ENCODE measurements at regions not wholly inside any gene's neighbourhood (a gene's known extent, or its start where the extent isn't known, plus 50 kb on each side); places are given as distances from the start of the nearest gene placed in this dataset.
"Not testable (repeated sequence)": the region's sequence is repeated elsewhere in the genome, so short reads cannot be mapped to it uniquely, and the experiment has no call there.

- not testable (repeated sequence) for DNase-seq (ENCODE audit: low read depth)
These were observed 279.9 kb downstream of the PLS3 start for GRCh38 chrX:115840729-115841409.

GRCh38 chrX:115850986-115851385 lies 290.0 kb downstream of the PLS3 start:
- DNase-seq (ENCODE audit: low read depth), result not testable (repeated sequence)

GRCh38 chrX:115853260-115853659 lies 292.3 kb downstream of the PLS3 start:
- DNase-seq (ENCODE audit: low read depth), result not testable (repeated sequence)

- not testable (repeated sequence) for DNase-seq (ENCODE audit: low read depth)
These were observed 289.4 kb upstream of the AGTR2 start for GRCh38 chrX:115881170-115881569.

- not testable (repeated sequence) for DNase-seq (ENCODE audit: low read depth)
These were observed 286.4 kb upstream of the AGTR2 start for GRCh38 chrX:115884121-115884520.

- DNase-seq (ENCODE audit: low read depth), result peak; percentile 71
These were observed 282.5 kb upstream of the AGTR2 start for GRCh38 chrX:115888041-115888440.

- DNase-seq (ENCODE audit: low read depth), result not testable (repeated sequence)
These were observed 282.0 kb upstream of the AGTR2 start for GRCh38 chrX:115888519-115888918.

- no peak for DNase-seq (ENCODE audit: low read depth)
These were observed 281.2 kb upstream of the AGTR2 start for GRCh38 chrX:115889121-115889890.

- DNase-seq (ENCODE audit: low read depth), result no peak
These were observed 278.4 kb upstream of the AGTR2 start for GRCh38 chrX:115892056-115892708.

GRCh38 chrX:115892787-115893671 lies 277.5 kb upstream of the AGTR2 start:
- DNase-seq (ENCODE audit: low read depth), result peak; percentile 53

- DNase-seq (ENCODE audit: low read depth), result peak; percentile 14
These were observed 276.5 kb upstream of the AGTR2 start for GRCh38 chrX:115894087-115894486.

- DNase-seq (ENCODE audit: low read depth), result no peak
These were observed 274.7 kb upstream of the AGTR2 start for GRCh38 chrX:115895678-115896329.

GRCh38 chrX:115896362-115896761 lies 274.2 kb upstream of the AGTR2 start:
- no peak for DNase-seq (ENCODE audit: low read depth)

- no peak for DNase-seq (ENCODE audit: low read depth)
These were observed 272.6 kb upstream of the AGTR2 start for GRCh38 chrX:115897956-115898355.

GRCh38 chrX:115898382-115899001 lies 272.1 kb upstream of the AGTR2 start:
- DNase-seq (ENCODE audit: low read depth), result peak; percentile 33

GRCh38 chrX:115900425-115900824 lies 270.1 kb upstream of the AGTR2 start:
- no peak for DNase-seq (ENCODE audit: low read depth)

GRCh38 chrX:115901241-115901640 lies 269.3 kb upstream of the AGTR2 start:
- no peak for DNase-seq (ENCODE audit: low read depth)

- DNase-seq (ENCODE audit: low read depth), result no peak
These were observed 267.5 kb upstream of the AGTR2 start for GRCh38 chrX:115902995-115903394.

GRCh38 chrX:115906276-115906675 lies 264.3 kb upstream of the AGTR2 start:
- no peak for DNase-seq (ENCODE audit: low read depth)

GRCh38 chrX:115906881-115907280 lies 263.7 kb upstream of the AGTR2 start:
- DNase-seq (ENCODE audit: low read depth), result no peak

GRCh38 chrX:115909017-115909416 lies 261.5 kb upstream of the AGTR2 start:
- DNase-seq (ENCODE audit: low read depth), result no peak

Data from Daoy (cell line).